ENCODE measurements at regions not wholly inside any gene's neighbourhood (a gene's known extent, or its start where the extent isn't known, plus 50 kb on each side); places are given as distances from the start of the nearest gene placed in this dataset.
"Not testable (repeated sequence)": the region's sequence is repeated elsewhere in the genome, so short reads cannot be mapped to it uniquely, and the experiment has no call there.

- H3K27ac ChIP-seq (ENCODE audit: low read depth, low read length, severe bottlenecking); H3K4me3 ChIP-seq (ENCODE audit: extremely low read depth, insufficient read depth, low read length, poor library complexity, severe bottlenecking); H3K4me1 ChIP-seq (ENCODE audit: control insufficient read depth, insufficient read depth, low read length, poor library complexity, severe bottlenecking); H3K9me3 ChIP-seq (ENCODE audit: control insufficient read depth, low read length); H3K36me3 ChIP-seq (ENCODE audit: control insufficient read depth, insufficient read depth, low read length): not testable (repeated sequence)
- 67 to 84% methylated on average over 4 of the region's 4 CpGs for WGBS, 2 experiments (ENCODE audit: insufficient coverage in 2 of 2)
These were observed 340.4 kb downstream of the CEP170 start for GRCh38 chr1:242914729-242915128.

- H3K36me3 ChIP-seq (ENCODE audit: control insufficient read depth, insufficient read depth, low read length); H3K27ac ChIP-seq (ENCODE audit: low read depth, low read length, severe bottlenecking); H3K4me1 ChIP-seq (ENCODE audit: control insufficient read depth, insufficient read depth, low read length, poor library complexity, severe bottlenecking); H3K9me3 ChIP-seq (ENCODE audit: control insufficient read depth, low read length); H3K4me3 ChIP-seq (ENCODE audit: extremely low read depth, insufficient read depth, low read length, poor library complexity, severe bottlenecking): not testable (repeated sequence)
- 100% methylated on average over 1 of the region's 1 CpG; no CpG with 5 or more reads in 1 of the 2 experiments for WGBS, 2 experiments (ENCODE audit: insufficient coverage in 2 of 2)
These were observed 342.2 kb downstream of the CEP170 start for GRCh38 chr1:242912855-242913254.

GRCh38 chr1:242900558-242900957 lies 354.5 kb downstream of the CEP170 start:
- H3K4me1 ChIP-seq (ENCODE audit: control insufficient read depth, insufficient read depth, low read length, poor library complexity, severe bottlenecking); H3K36me3 ChIP-seq (ENCODE audit: control insufficient read depth, insufficient read depth, low read length); H3K4me3 ChIP-seq (ENCODE audit: extremely low read depth, insufficient read depth, low read length, poor library complexity, severe bottlenecking); H3K9me3 ChIP-seq (ENCODE audit: control insufficient read depth, low read length); H3K27ac ChIP-seq (ENCODE audit: low read depth, low read length, severe bottlenecking): not testable (repeated sequence)
- 88 to 100% methylated on average over 1 of the region's 2 CpGs for WGBS, 2 experiments (ENCODE audit: insufficient coverage in 2 of 2)

GRCh38 chr1:242890192-242890741 lies 364.8 kb downstream of the CEP170 start:
- 2 to 3% methylated on average over 20 to 36 of the region's 42 CpGs for WGBS, 2 experiments (ENCODE audit: insufficient coverage in 2 of 2)
- peak overlapping the region; percentile 21 for H3K4me3 ChIP-seq (ENCODE audit: extremely low read depth, insufficient read depth, low read length, poor library complexity, severe bottlenecking)
- no peaks in the 10 kb centered on the region for H3K36me3 ChIP-seq (ENCODE audit: control insufficient read depth, insufficient read depth, low read length)
- no peak overlapping the region for H3K27ac ChIP-seq (ENCODE audit: low read depth, low read length, severe bottlenecking)
- no peaks in the 10 kb centered on the region for H3K4me1 ChIP-seq (ENCODE audit: control insufficient read depth, insufficient read depth, low read length, poor library complexity, severe bottlenecking)
- H3K9me3 ChIP-seq (ENCODE audit: control insufficient read depth, low read length), result no peaks in the 10 kb centered on the region

- no peaks in the 10 kb centered on the region for H3K9me3 ChIP-seq (ENCODE audit: control insufficient read depth, low read length)
- no peak overlapping the region for H3K4me3 ChIP-seq (ENCODE audit: extremely low read depth, insufficient read depth, low read length, poor library complexity, severe bottlenecking)
- H3K27ac ChIP-seq (ENCODE audit: low read depth, low read length, severe bottlenecking), result no peak overlapping the region
- H3K36me3 ChIP-seq (ENCODE audit: control insufficient read depth, insufficient read depth, low read length), result no peaks in the 10 kb centered on the region
- no peaks in the 10 kb centered on the region for H3K4me1 ChIP-seq (ENCODE audit: control insufficient read depth, insufficient read depth, low read length, poor library complexity, severe bottlenecking)
- 53 to 100% methylated on average over 1 to 2 of the region's 2 CpGs for WGBS, 2 experiments (ENCODE audit: insufficient coverage in 2 of 2)
These were observed 361.6 kb upstream of the PLD5 start for GRCh38 chr1:242886137-242886536.

- H3K4me1 ChIP-seq (ENCODE audit: control insufficient read depth, insufficient read depth, low read length, poor library complexity, severe bottlenecking); H3K4me3 ChIP-seq (ENCODE audit: extremely low read depth, insufficient read depth, low read length, poor library complexity, severe bottlenecking); H3K36me3 ChIP-seq (ENCODE audit: control insufficient read depth, insufficient read depth, low read length); H3K27ac ChIP-seq (ENCODE audit: low read depth, low read length, severe bottlenecking); H3K9me3 ChIP-seq (ENCODE audit: control insufficient read depth, low read length): not testable (repeated sequence)
- 80% methylated on average over 3 of the region's 5 CpGs; no CpG with 5 or more reads in 1 of the 2 experiments for WGBS, 2 experiments (ENCODE audit: insufficient coverage in 2 of 2)
These were observed 355.5 kb upstream of the PLD5 start for GRCh38 chr1:242880022-242880421.

GRCh38 chr1:242877743-242878142 lies 353.2 kb upstream of the PLD5 start:
- no peak overlapping the region for H3K27ac ChIP-seq (ENCODE audit: low read depth, low read length, severe bottlenecking)
- no peak overlapping the region for H3K4me3 ChIP-seq (ENCODE audit: extremely low read depth, insufficient read depth, low read length, poor library complexity, severe bottlenecking)
- H3K9me3 ChIP-seq (ENCODE audit: control insufficient read depth, low read length), result no peaks in the 10 kb centered on the region
- H3K4me1 ChIP-seq (ENCODE audit: control insufficient read depth, insufficient read depth, low read length, poor library complexity, severe bottlenecking), result no peaks in the 10 kb centered on the region
- H3K36me3 ChIP-seq (ENCODE audit: control insufficient read depth, insufficient read depth, low read length), result no peaks in the 10 kb centered on the region

GRCh38 chr1:242877229-242877628 lies 352.7 kb upstream of the PLD5 start:
- H3K4me3 ChIP-seq (ENCODE audit: extremely low read depth, insufficient read depth, low read length, poor library complexity, severe bottlenecking), result no peak overlapping the region
- no peak overlapping the region for H3K27ac ChIP-seq (ENCODE audit: low read depth, low read length, severe bottlenecking)
- 60 to 88% methylated on average over 1 of the region's 2 CpGs for WGBS, 2 experiments (ENCODE audit: insufficient coverage in 2 of 2)
- no peaks in the 10 kb centered on the region for H3K4me1 ChIP-seq (ENCODE audit: control insufficient read depth, insufficient read depth, low read length, poor library complexity, severe bottlenecking)
- no peaks in the 10 kb centered on the region for H3K9me3 ChIP-seq (ENCODE audit: control insufficient read depth, low read length)
- no peaks in the 10 kb centered on the region for H3K36me3 ChIP-seq (ENCODE audit: control insufficient read depth, insufficient read depth, low read length)

- H3K4me1 ChIP-seq (ENCODE audit: control insufficient read depth, insufficient read depth, low read length, poor library complexity, severe bottlenecking), result no peaks in the 10 kb centered on the region
- no peak overlapping the region for H3K4me3 ChIP-seq (ENCODE audit: extremely low read depth, insufficient read depth, low read length, poor library complexity, severe bottlenecking)
- no peaks in the 10 kb centered on the region for H3K9me3 ChIP-seq (ENCODE audit: control insufficient read depth, low read length)
- WGBS, 2 experiments (ENCODE audit: insufficient coverage in 2 of 2), result 100% methylated on average over 1 of the region's 1 CpG; no CpG with 5 or more reads in 1 of the 2 experiments
- no peak overlapping the region for H3K27ac ChIP-seq (ENCODE audit: low read depth, low read length, severe bottlenecking)
- H3K36me3 ChIP-seq (ENCODE audit: control insufficient read depth, insufficient read depth, low read length), result no peaks in the 10 kb centered on the region
These were observed 351.5 kb upstream of the PLD5 start for GRCh38 chr1:242876030-242876429.

- no peak overlapping the region for H3K4me3 ChIP-seq (ENCODE audit: extremely low read depth, insufficient read depth, low read length, poor library complexity, severe bottlenecking)
- H3K27ac ChIP-seq (ENCODE audit: low read depth, low read length, severe bottlenecking), result no peak overlapping the region
- no peaks in the 10 kb centered on the region for H3K36me3 ChIP-seq (ENCODE audit: control insufficient read depth, insufficient read depth, low read length)
- WGBS, 2 experiments (ENCODE audit: insufficient coverage in 2 of 2), result no CpG with 5 or more reads among the region's 1 CpG
- H3K9me3 ChIP-seq (ENCODE audit: control insufficient read depth, low read length), result no peaks in the 10 kb centered on the region
- H3K4me1 ChIP-seq (ENCODE audit: control insufficient read depth, insufficient read depth, low read length, poor library complexity, severe bottlenecking), result no peaks in the 10 kb centered on the region
These were observed 349.2 kb upstream of the PLD5 start for GRCh38 chr1:242873661-242874060.

- H3K27ac ChIP-seq (ENCODE audit: low read depth, low read length, severe bottlenecking), result no peak overlapping the region
- no peaks in the 10 kb centered on the region for H3K4me1 ChIP-seq (ENCODE audit: control insufficient read depth, insufficient read depth, low read length, poor library complexity, severe bottlenecking)
- H3K9me3 ChIP-seq (ENCODE audit: control insufficient read depth, low read length), result no peaks in the 10 kb centered on the region
- no peak overlapping the region for H3K4me3 ChIP-seq (ENCODE audit: extremely low read depth, insufficient read depth, low read length, poor library complexity, severe bottlenecking)
- WGBS, 2 experiments (ENCODE audit: insufficient coverage in 2 of 2), result 100% methylated on average over 1 to 2 of the region's 5 CpGs
- no peaks in the 10 kb centered on the region for H3K36me3 ChIP-seq (ENCODE audit: control insufficient read depth, insufficient read depth, low read length)
These were observed 348.0 kb upstream of the PLD5 start for GRCh38 chr1:242872521-242872920.
